Activated CD4-positive, alpha-beta T cell treated with anti-CD3 and anti-CD28 coated beads, Interleukin-10, Interleukin-2, amounts not matched to agents 100 ng/mL and 50 ng/mL, durations not matched to agents 16 hours and 8 hours (primary cell): ENCODE measurements at regions not wholly inside any gene's neighbourhood (a gene's known extent, or its start where the extent isn't known, plus 50 kb on each side); places are given as distances from the start of the nearest gene placed in this dataset.
"Not testable (repeated sequence)": the region's sequence is repeated elsewhere in the genome, so short reads cannot be mapped to it uniquely, and the experiment has no call there.

Experiments used
- DNase-seq: peaks from one replicate; pipeline ENCODE4 v3.0.0-alpha.2; 2020

DNA sequence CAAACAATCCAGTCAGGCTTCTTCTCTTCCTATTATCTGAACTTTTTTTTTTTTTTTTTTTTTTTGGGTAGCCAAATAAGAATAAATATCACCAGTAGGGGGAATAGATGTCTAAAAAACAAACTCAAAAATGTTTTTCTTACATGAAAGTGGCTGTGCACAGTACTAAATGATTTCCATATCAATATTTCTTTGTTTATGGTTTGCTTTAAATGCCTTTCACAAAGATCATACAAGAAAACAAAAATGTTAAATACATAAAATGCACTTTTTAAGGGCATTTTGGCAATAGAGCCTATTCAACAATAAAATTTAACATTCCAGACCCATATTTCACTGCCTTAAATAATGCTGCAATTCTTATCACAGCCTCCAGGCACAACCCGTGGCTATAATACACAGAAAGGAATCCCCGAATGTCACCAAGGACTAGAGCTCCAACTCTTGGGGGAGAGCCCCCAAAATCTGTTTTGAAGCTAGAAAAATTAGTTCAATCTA lies 91.1 kb upstream of the TBCA start:
- no peak for DNase-seq

DNA sequence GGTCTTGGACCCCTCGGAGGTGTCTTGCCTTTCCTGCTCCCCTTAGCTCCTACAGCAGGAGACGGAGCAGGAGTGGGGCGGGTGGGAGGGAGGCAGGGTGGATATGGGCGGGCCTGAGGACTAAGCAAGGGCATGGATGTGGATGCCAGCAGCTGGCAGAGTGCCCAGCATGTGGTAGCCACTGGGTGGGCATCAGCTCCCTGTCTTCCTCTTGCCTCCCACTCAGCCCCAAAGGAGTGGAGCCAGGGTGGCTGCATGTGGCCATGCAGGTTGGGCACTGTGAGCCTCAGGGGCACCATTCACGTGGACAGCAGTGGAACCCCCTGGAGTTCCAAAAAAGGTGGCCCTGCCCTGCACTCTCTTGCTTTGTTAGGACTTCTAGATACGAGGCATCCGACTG lies 90.1 kb upstream of the TBCA start:
- DNase-seq, result no peak

DNA sequence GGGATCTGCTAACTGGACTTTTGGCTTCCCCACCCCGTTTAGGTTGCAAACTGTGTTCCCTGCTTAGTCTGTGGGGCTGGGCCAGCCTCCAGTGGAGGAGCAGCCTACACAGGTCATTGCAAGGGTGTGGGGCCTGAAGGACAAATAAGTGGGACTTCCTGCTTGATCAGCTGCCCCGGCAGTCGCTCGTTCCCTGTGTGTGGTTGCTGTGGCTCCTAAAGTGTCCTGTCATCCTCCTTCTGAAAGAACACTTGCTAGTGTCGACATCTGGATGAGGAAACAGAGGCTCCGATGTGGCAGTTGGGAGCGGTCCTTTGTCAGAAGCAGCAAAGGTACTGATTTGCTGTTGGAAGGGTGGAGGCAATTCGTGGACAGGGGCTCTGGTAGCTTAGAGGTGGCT lies 88.9 kb upstream of the TBCA start:
- no peak for DNase-seq

GRCh38 chr5:77863181-77863580 lies 87.0 kb upstream of the TBCA start:
- DNase-seq, result no peak

- no peak for DNase-seq
These were observed 85.4 kb upstream of the TBCA start for GRCh38 chr5:77861576-77861975.

DNA sequence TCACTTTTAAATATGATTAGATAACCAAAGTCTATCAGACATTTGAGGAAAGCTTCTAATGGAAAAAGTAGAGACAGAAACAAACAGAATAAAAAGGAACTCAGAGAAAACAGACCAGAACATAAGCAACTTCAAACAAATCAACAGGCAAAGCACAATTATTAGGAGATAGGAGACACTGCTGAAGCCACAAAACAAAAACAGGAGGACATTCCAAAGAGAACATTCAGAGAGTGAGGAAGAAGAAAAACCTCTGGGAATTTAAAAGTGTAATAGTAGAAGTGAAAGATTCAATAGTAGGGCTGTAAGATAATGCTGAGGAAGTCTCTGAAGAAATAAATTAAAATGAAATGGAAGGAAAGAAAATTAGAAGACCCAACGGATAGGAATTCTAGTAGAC lies 83.2 kb upstream of the TBCA start:
- DNase-seq, result no peak

DNA sequence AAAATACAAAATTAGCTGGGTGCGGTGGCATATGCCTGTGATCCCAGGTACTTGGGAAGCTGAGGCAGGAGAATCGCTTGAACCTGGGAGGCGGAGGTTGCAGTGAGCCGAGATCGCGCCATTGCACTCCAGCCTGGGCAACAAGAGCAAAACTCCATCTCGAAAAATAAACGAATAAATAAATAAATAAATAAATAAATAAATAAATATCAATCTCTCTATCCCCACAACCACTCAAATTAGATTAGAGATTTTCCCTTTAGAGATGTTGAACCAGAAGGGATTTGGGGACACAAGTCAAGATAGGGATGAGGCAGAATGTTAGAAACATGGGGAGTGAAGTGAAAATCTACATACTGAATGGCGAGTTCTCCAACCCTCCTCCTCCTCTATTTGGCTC lies 82.5 kb upstream of the TBCA start:
- DNase-seq, result not testable (repeated sequence)

DNA sequence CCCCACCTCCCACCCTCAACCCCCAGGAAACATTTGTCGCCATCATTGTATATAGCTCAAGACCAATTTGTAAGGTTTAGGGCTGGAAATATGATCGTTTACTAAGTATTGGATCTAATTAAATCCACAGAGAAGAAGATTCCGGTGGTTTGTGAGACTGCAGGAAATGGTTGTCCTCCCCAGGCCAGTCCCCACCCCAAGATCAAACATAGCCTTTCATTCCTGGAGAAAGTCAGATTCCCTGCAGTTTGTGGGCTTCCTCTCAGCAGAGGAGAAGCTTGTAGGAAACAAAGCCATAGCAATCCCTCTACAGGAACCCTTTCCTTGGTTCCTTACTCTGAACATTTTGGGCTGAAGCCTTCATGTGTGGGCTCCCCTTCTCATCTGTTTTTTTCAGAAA lies 79.2 kb upstream of the TBCA start:
- no peak for DNase-seq

DNA sequence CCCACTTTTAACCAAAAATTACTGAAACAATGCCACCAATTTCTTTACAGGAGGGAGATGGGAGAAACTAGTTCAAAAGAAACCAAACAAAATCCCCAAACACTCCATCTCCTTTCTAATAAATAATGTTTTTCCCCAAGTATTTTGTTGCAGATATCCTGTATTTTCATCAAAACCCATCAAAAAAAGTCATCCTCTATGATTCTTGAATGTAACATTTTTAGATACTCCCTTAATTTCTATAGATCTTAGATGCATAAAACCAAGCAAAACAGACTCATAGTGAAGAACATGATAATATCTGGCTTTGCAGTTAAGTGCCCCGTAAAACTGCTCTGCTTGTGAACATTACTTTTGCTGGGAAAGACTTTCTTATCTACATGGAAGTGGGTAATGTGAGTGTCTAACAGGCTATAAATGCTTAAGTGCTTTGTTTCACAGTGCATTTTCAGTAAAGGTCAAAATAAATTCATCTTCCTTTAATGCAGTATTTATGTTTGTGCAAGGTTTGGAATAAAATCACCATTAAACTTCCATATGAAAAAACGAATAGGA lies 77.3 kb upstream of the TBCA start:
- no peak for DNase-seq

GRCh38 chr5:77852514-77853352 lies 76.6 kb upstream of the TBCA start:
- peak; percentile 18 for DNase-seq

- no peak for DNase-seq
These were observed 76.0 kb upstream of the TBCA start for GRCh38 chr5:77852068-77852513.

GRCh38 chr5:77851176-77852067 lies 75.3 kb upstream of the TBCA start:
- peak; percentile 7 for DNase-seq

DNA sequence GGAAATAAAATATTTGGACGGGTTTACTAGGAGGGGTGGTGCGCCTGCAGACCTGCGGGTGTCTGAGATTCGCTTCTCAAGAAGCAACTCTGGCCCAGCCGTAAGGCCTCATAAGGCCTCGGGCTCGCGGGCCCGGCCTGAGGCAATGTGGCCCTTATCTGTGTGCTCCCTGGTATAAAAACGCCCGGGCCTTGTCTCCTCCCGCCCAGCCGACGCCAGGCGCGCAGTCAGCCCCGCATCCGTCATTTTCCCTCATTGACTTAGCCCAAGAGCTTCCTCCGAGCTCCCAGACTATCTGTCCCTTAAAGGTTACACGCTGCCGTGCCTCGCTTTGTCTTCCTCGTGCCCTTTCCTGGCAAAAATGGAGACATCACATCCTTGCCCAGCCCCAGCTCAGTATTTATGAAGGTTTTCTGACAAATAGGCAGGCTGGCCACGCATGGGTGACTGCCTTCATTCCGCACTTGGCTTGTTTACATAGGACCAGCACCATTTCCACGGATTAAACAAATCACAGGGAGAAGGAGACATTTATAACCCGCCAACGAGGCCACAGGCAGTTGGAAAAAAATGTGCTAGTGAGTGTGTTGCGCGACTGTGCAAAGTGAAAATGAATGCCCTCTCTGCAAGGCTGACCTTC lies 74.5 kb upstream of the TBCA start:
- DNase-seq, result no peak

- no peak for DNase-seq
These were observed 73.3 kb upstream of the TBCA start for GRCh38 chr5:77849308-77849900.

DNA sequence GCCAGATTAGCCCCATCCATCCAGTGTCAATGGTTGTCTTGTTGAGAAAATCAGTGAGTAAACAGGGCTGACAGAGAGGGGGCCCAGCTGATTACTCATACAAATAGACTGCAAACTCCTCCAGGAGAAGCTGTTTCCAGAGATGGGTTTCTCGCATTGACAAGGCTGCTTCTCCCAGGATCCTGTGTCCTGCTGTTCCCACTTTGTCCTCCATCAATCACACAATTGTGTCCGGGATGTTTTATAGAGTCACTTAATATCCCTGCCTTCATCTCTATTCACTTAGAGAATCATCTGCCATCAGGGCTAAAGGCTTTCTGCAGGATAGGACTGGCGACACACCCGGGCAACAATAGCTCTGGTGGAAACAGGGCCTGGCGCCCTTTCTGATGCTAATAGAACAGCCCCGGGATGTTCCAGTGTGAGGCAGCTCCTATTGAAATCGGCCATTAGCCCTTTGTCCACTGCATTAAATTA lies 71.7 kb upstream of the TBCA start:
- DNase-seq, result no peak

DNA sequence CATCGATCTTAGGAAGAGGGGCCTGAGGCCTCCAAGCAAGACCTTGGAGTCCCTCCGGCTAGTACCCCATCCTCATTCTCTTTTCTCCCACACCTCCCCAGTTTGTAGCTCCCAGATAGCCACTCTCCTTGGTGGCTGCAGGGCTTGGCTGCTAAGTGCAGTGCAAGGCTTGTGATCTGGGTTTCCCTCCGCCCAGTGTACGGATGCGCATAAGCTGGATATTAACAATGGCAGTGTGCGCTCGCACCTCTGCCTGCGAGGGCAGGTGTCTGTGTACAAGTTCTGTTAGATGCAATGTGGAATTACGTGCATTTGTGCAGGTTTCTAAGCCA lies 71.0 kb upstream of the TBCA start:
- DNase-seq, result no peak

- DNase-seq, result no peak
These were observed 70.4 kb upstream of the TBCA start for GRCh38 chr5:77846422-77847128.

DNA sequence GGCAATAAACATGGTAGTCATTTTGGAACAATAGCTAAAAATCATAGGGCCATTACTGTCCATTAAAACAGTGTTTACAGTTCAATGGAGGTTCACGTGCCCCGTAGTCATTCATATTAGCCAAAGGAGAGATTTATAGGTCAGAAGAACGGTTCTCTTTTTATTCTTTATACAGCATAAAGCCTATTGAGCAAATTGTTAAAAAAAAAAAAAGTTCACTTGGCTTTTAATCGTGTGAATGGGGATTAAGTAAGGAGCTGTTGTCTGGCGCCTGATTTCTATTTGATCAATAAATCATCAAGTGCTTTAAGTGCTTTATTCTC lies 69.1 kb upstream of the TBCA start:
- no peak for DNase-seq

- DNase-seq, result no peak
These were observed 68.6 kb upstream of the TBCA start for GRCh38 chr5:77844623-77845323.

GRCh38 chr5:77844373-77844622 lies 68.2 kb upstream of the TBCA start:
- DNase-seq, result no peak

- no peak for DNase-seq
These were observed 67.6 kb upstream of the TBCA start for GRCh38 chr5:77843570-77844372.
